ENCODE measurements at regions not wholly inside any gene's neighbourhood (a gene's known extent, or its start where the extent isn't known, plus 50 kb on each side); places are given as distances from the start of the nearest gene placed in this dataset.

GRCh38 chr12:127621366-127621765 lies 645.6 kb upstream of the TMEM132C start:
- TF ChIP-seq CTCF (IDR thresholded peaks at IDR 0.05 in 4 of 5, conservative IDR thresholded peaks at IDR 0.05 in 1 of 5) (no peak), POLR2A (IDR thresholded peaks at IDR 0.05) (no peak)

Data from gastrocnemius medialis (tissue), 4 donors.